ENCODE measurements at regions not wholly inside any gene's neighbourhood (a gene's known extent, or its start where the extent isn't known, plus 50 kb on each side); places are given as distances from the start of the nearest gene placed in this dataset.
"Not testable (repeated sequence)": the region's sequence is repeated elsewhere in the genome, so short reads cannot be mapped to it uniquely, and the experiment has no call there.

- TF ChIP-seq CTCF, MAX, MYC (IDR thresholded peaks at IDR 0.05; ENCODE audit: low read depth, low read length): not testable (repeated sequence)
These were observed 90.4 kb upstream of the MRPS9 start for GRCh38 chr2:104947456-104947855.
